Spleen (tissue), 11 donors: ENCODE measurements at regions not wholly inside any gene's neighbourhood (a gene's known extent, or its start where the extent isn't known, plus 50 kb on each side); places are given as distances from the start of the nearest gene placed in this dataset.

ENCODE experiments used
- DNase-seq: peaks from one replicate; pipeline ENCODE4 v3.0.0-alpha.2; 2020
- H3K27ac ChIP-seq, 8 donors: fragments of 200-600 bp; sonication (generic) in 7 of 8; 1 replicate in 4 of 8; 2 replicates in 4 of 8; pipeline versions ENCODE4 v1.5.0 to v1.8.0; 2016 to 2021; ENCODE audit warnings: inconsistent platforms in 4 of 8, mild to moderate bottlenecking in 4 of 8, moderate library complexity in 1 of 8
- H3K27me3 ChIP-seq, 7 donors: fragments of 200-600 bp; sonication (generic) in 6 of 7; replicated peaks in 1 of 7; 1 replicate in 4 of 7; 2 replicates in 3 of 7; pipeline versions ENCODE4 v1.5.0 to v1.8.0; 2016 to 2021; ENCODE audit warnings: inconsistent platforms in 3 of 7, mild to moderate bottlenecking in 1 of 7
- H3K36me3 ChIP-seq, 6 donors: fragments of 200-600 bp; sonication (generic) in 5 of 6; 1 replicate in 4 of 6; 2 replicates in 2 of 6; pipeline versions ENCODE4 v1.5.0 to v1.8.0; 2016 to 2021; ENCODE audit warnings: inconsistent platforms in 2 of 6
- H3K4me1 ChIP-seq, 6 donors: fragments of 200-600 bp; sonication (generic) in 5 of 6; 1 replicate in 3 of 6; 2 replicates in 3 of 6; pipeline versions ENCODE4 v1.5.0 to v1.8.0; 2016 to 2021; ENCODE audit warnings: inconsistent platforms in 3 of 6
- H3K4me3 ChIP-seq, 8 donors: fragments of 200-600 bp; sonication (generic) in 7 of 8; 1 replicate in 4 of 8; 2 replicates in 4 of 8; pipeline versions ENCODE4 v1.5.0 to v1.8.0; 2016 to 2021; ENCODE audit warnings: inconsistent platforms in 4 of 8, mild to moderate bottlenecking in 4 of 8, moderate library complexity in 2 of 8
- H3K9me3 ChIP-seq, 8 donors: fragments of 200-600 bp; sonication (generic) in 7 of 8; 1 replicate in 4 of 8; 2 replicates in 4 of 8; pipeline versions ENCODE4 v1.5.0 to v1.8.0; 2016 to 2021; ENCODE audit warnings: inconsistent platforms in 4 of 8
- CTCF ChIP-seq, 11 experiments: fragments of 200-600 bp in 7 of 11; fragments of 450-650 bp in 4 of 11; sonication (generic) in 4 of 11; IDR thresholded peaks in 8 of 11; conservative IDR thresholded peaks in 3 of 11; 1 replicate in 7 of 11; 2 replicates in 4 of 11; pipeline versions ENCODE4 v1.4.0 to v1.8.0; 2016 to 2021; ENCODE audit warnings: antibody characterized with exemption in 11 of 11, inconsistent platforms in 4 of 11, mild to moderate bottlenecking in 1 of 11
- POLR2A ChIP-seq, 3 donors: fragments of 450-650 bp; IDR thresholded peaks; one replicate each; pipeline ENCODE4 v1.5.1; 2017; ENCODE audit warnings: antibody characterized with exemption in 3 of 3, mild to moderate bottlenecking in 1 of 3
- POLR2AphosphoS5 ChIP-seq, 3 donors: sonication (generic); formaldehyde crosslinking; IDR thresholded peaks; one replicate each; pipeline ENCODE4 v1.5.1; 2017; ENCODE audit warnings: antibody characterized with exemption in 3 of 3
- WGBS, 5 donors: extraction: QIAGEN DNeasy Blood & Tissue Kit in 3 of 5; methylation state at CpG; one replicate each; pipeline versions ENCODE4 v1.1.5 to v1.1.7; 2013 to 2018; 5-methylcytosine and 5-hydroxymethylcytosine counted together
- intact Hi-C: fragments of 100-400 bp; cut with DNase I; formaldehyde crosslinking; loops from one replicate; pipeline ENCODE4 v1.15.0; 2023; ENCODE audit warnings: low total_unique reads
- donor health status: healthy with polysubstance abuse.
- donor health status: DM: no; HTN: no; CAD: no; lungs with moderate emphysema.
- donor health status: DM: no; HTN: no; CAD: no.
- donor health status: Bipolar disorder and iron deficiency.
- donor health status: healthy.
- donor health status: DM: no; HTN: no; CAD: no.
- donor health status: DM: yes; HTN: yes; CAD: no.

DNA sequence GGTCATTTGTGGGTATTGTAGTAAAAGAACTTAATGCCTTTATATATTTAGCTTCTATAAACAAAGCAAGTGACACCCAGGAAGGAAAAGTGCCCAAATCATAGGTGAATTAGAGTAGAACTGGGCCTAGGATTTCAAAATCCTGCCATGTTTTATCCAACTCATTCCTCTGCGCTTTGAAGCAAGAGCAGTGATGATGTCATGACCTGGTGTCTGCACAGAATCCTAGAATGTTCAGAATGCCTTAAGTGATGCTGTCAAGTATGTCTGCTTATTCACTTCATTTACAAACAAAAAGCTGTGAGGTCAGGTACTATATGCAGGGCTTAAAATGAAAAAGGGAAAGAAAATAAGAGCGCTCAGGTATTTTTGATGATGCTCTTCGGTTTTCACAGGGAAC lies 737.2 kb upstream of the ANKRD30A start:
- intact Hi-C loops: no loop called here
- no peaks in the 10 kb centered on the region for H3K27me3 ChIP-seq
- WGBS, 5 donors: 90 to 95% (median 92%) methylated on average over 3 of the region's 3 CpGs

GRCh38 chr10:36385693-36386092 lies 739.7 kb upstream of the ANKRD30A start:
- intact Hi-C loops: no loop called here
- H3K27me3 ChIP-seq: no peaks in the 10 kb centered on the region
- no peak for DNase-seq
- H3K4me1 ChIP-seq: no peaks in the 10 kb centered on the region
- H3K36me3 ChIP-seq: no peaks in the 10 kb centered on the region
- 84 to 90% (median 87%) methylated on average over 9 of the region's 9 CpGs for WGBS, 5 donors
- no peak overlapping the region for H3K4me3 ChIP-seq
- no peak for TF ChIP-seq CTCF (IDR thresholded peaks at IDR 0.05 in 8 of 11, conservative IDR thresholded peaks at IDR 0.05 in 3 of 11)
- TF ChIP-seq POLR2AphosphoS5 (IDR thresholded peaks at IDR 0.05): no peak
- TF ChIP-seq POLR2A (IDR thresholded peaks at IDR 0.05): no peak
- peaks cover 0 to 4% (median under 1%) of the 10 kb centered on the region in 8 donors for H3K9me3 ChIP-seq
- H3K27ac ChIP-seq: no peak overlapping the region

More for the DNA sequence above, 737.2 kb upstream of the ANKRD30A start:
- TF ChIP-seq POLR2A (IDR thresholded peaks at IDR 0.05) (no peak), CTCF (IDR thresholded peaks at IDR 0.05 in 8 of 11, conservative IDR thresholded peaks at IDR 0.05 in 3 of 11) (no peak), POLR2AphosphoS5 (IDR thresholded peaks at IDR 0.05) (no peak)
- H3K27ac ChIP-seq: no peak overlapping the region
- H3K4me1 ChIP-seq: no peaks in the 10 kb centered on the region
- H3K4me3 ChIP-seq: no peak overlapping the region
- H3K36me3 ChIP-seq: no peaks in the 10 kb centered on the region
- DNase-seq: no peak
- H3K9me3 ChIP-seq: no peaks in the 10 kb centered on the region

GRCh38 chr10:36383349-36383748 lies 741.3 kb upstream of the FZD8 start:
- Histone ChIP-seq H3K27me3 (no peaks in the 10 kb centered on the region), H3K36me3 (no peaks in the 10 kb centered on the region), H3K27ac (no peak overlapping the region), H3K4me1 (no peaks in the 10 kb centered on the region), H3K4me3 (no peak overlapping the region), H3K9me3 (peaks cover 0 to 20% (median 2%) of the 10 kb centered on the region in 8 donors)
- intact Hi-C loops: no loop called here
- no peak for DNase-seq
- no peak for TF ChIP-seq POLR2A (IDR thresholded peaks at IDR 0.05)
- TF ChIP-seq POLR2AphosphoS5 (IDR thresholded peaks at IDR 0.05): no peak
- no peak for TF ChIP-seq CTCF (IDR thresholded peaks at IDR 0.05 in 8 of 11, conservative IDR thresholded peaks at IDR 0.05 in 3 of 11)
- WGBS, 5 donors: 72 to 86% (median 82%) methylated on average over 3 of the region's 3 CpGs

DNA sequence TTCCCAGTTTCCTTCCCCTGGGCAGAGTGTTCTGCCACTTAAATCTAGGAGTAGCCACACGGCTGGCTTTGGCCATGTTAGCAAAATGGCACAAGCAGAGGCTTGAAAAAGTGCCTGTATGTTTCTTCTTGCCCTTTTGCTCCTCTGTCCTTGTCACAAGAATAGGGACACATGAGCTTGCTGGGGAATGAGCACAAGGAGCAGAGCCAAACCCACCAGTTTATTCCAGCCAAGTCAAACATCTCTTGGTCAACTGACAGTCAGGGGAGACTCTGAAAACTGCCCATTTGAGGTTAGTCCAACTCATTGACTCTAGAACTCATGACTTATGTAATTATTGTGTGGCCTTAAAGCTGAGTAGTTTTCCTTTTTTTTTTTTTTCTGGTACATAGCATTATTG lies 739.7 kb upstream of the FZD8 start:
- Histone ChIP-seq H3K36me3 (no peaks in the 10 kb centered on the region), H3K27ac (no peak overlapping the region), H3K4me3 (no peak overlapping the region), H3K9me3 (peaks cover 0 to 20% (median 2%) of the 10 kb centered on the region in 8 donors), H3K4me1 (no peaks in the 10 kb centered on the region), H3K27me3 (no peaks in the 10 kb centered on the region)
- WGBS, 5 donors: 0 to 22% (median 4%) methylated on average over 1 of the region's 1 CpG
- TF ChIP-seq POLR2A (IDR thresholded peaks at IDR 0.05) (no peak), POLR2AphosphoS5 (IDR thresholded peaks at IDR 0.05) (no peak), CTCF (IDR thresholded peaks at IDR 0.05 in 8 of 11, conservative IDR thresholded peaks at IDR 0.05 in 3 of 11) (no peak)
- DNase-seq: no peak
- intact Hi-C loops: no loop called here
